CD4-positive, alpha-beta T cell (primary cell): ENCODE measurements at regions not wholly inside any gene's neighbourhood (a gene's known extent, or its start where the extent isn't known, plus 50 kb on each side); places are given as distances from the start of the nearest gene placed in this dataset.

Experiments used
- ATAC-seq: fragments of 200-7000 bp; cut with Tn5 transposase; one replicate; pipeline ENCODE4 v1.10.0; 2022; ENCODE audit warnings: mild to moderate bottlenecking; ENCODE audit not compliant: poor library complexity
- CTCF ChIA-PET: fragments of 350-600 bp; sonication (Branson Sonifier 250); formaldehyde crosslinking; loops from one replicate; lab custom pipeline; 2021; ENCODE audit warnings: antibody characterized with exemption, inconsistent platforms; lab: Charles Lee
- POLR2A ChIA-PET: fragments of 350-600 bp; sonication (Branson Sonifier 250); formaldehyde crosslinking; loops from one replicate; lab custom pipeline; 2021; ENCODE audit warnings: antibody characterized with exemption, inconsistent platforms; lab: Charles Lee
- DNase-seq, 14 experiments: peaks; one replicate each; pipeline ENCODE4 v3.0.0-alpha.2; 2013 to 2020; ENCODE audit warnings: mixed read lengths in 2 of 14
- H3K27ac ChIP-seq, 2 donors: one replicate each; pipeline versions ENCODE4 v1.5.1 to v1.7.0; 2013; ENCODE audit warnings: low read length in 2 of 2, low read depth in 1 of 2, mild to moderate bottlenecking in 1 of 2
- H3K27me3 ChIP-seq, 2 experiments: 1 replicate in 1 of 2; 2 replicates in 1 of 2; pipeline versions ENCODE4 v1.6.1 to v1.7.0; 2013; ENCODE audit warnings: low read length in 2 of 2, control low read depth in 1 of 2, mild to moderate bottlenecking in 1 of 2, moderate library complexity in 1 of 2; ENCODE audit not compliant: insufficient read depth in 2 of 2, control insufficient read depth in 1 of 2
- H3K36me3 ChIP-seq: one replicate; pipeline ENCODE4 v1.6.1; 2013; ENCODE audit warnings: low read length, control low read depth; ENCODE audit not compliant: insufficient read depth
- H3K4me1 ChIP-seq: one replicate; pipeline ENCODE4 v1.6.1; 2013; ENCODE audit warnings: low read length, control low read depth; ENCODE audit not compliant: insufficient read depth
- H3K4me3 ChIP-seq: one replicate; pipeline ENCODE4 v1.5.1; 2013; ENCODE audit warnings: mild to moderate bottlenecking, low read length, moderate library complexity
- H3K9me3 ChIP-seq, 2 experiments: 1 replicate in 1 of 2; 2 replicates in 1 of 2; pipeline versions ENCODE4 v1.6.1 to v1.7.0; 2013; ENCODE audit warnings: low read length in 2 of 2, mild to moderate bottlenecking in 2 of 2, control low read depth in 1 of 2, moderate library complexity in 1 of 2; ENCODE audit not compliant: control insufficient read depth in 1 of 2, insufficient read depth in 1 of 2
- H3K27ac Mint-ChIP-seq: one replicate; pipeline ENCODE4 v1.8.0; 2020; ENCODE audit warnings: mixed read lengths
- H3K27me3 Mint-ChIP-seq: one replicate; pipeline ENCODE4 v1.8.0; 2021; ENCODE audit warnings: mixed read lengths
- H3K36me3 Mint-ChIP-seq: one replicate; pipeline ENCODE4 v1.8.0; 2021; ENCODE audit warnings: low read depth, mixed read lengths
- H3K4me1 Mint-ChIP-seq: one replicate; pipeline ENCODE4 v1.8.0; 2021; ENCODE audit warnings: low read depth, mixed read lengths
- H3K4me3 Mint-ChIP-seq: one replicate; pipeline ENCODE4 v1.8.0; 2020; ENCODE audit warnings: mild to moderate bottlenecking, mixed read lengths
- H3K9me3 Mint-ChIP-seq: one replicate; pipeline ENCODE4 v1.8.0; 2020; ENCODE audit warnings: mixed read lengths
- intact Hi-C, 2 experiments: fragments of 100-400 bp; cut with DNase I in 1 of 2; cut with micrococcal nuclease in 1 of 2; formaldehyde crosslinking; loops; one replicate each; pipeline versions ENCODE4 v1.15.1 to v1.9.0; 2023 to 2025; cut with DNase I, micrococcal nuclease
- TF ChIP-seq, protein P1 (sequence below): fragments of 200-600 bp; IDR thresholded peaks from one replicate; pipeline ENCODE4 v1.8.0; 2022; ENCODE audit warnings: antibody characterized with exemption, mild to moderate bottlenecking

DNA sequence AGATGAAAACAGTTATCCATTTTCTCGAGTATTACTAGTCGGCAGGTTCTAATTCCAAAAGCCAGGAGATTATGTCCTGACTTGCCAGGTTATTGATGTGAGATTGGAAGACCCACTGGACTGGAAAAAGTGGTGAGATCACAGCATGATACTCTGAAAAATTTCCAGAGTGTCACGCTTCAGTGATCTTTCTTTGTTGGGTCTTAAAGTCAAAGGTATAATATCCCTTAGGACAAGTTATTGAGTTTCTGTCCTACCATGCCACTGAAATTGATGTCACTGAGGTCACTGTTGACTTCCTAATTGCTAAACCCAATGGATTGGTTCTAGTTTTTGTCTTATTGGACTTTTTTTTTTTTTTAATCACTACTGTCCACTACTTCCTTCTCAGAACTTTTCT lies 104.5 kb upstream of the GRAMD1B start:
- Histone ChIP-seq H3K4me1 (no peaks in the 10 kb centered on the region), H3K36me3 (no peaks in the 10 kb centered on the region), H3K9me3 (no peaks in the 10 kb centered on the region), H3K27ac (no peak overlapping the region), H3K4me3 (no peak overlapping the region), H3K27me3 (peaks cover 0 to 2% of the 10 kb centered on the region in 2 experiments)
- no peaks in the 10 kb centered on the region for H3K36me3 Mint-ChIP-seq
- H3K4me3 Mint-ChIP-seq, result no peak overlapping the region
- POLR2A ChIA-PET, result no interaction called here
- no peak for DNase-seq
- intact Hi-C loops, result no loop called here
- ATAC-seq, result no peak
- H3K27ac Mint-ChIP-seq, result no peak overlapping the region
- CTCF ChIA-PET, result no interaction called here
- peaks cover 4% of the 10 kb centered on the region for H3K27me3 Mint-ChIP-seq
- TF ChIP-seq, protein P1, sequence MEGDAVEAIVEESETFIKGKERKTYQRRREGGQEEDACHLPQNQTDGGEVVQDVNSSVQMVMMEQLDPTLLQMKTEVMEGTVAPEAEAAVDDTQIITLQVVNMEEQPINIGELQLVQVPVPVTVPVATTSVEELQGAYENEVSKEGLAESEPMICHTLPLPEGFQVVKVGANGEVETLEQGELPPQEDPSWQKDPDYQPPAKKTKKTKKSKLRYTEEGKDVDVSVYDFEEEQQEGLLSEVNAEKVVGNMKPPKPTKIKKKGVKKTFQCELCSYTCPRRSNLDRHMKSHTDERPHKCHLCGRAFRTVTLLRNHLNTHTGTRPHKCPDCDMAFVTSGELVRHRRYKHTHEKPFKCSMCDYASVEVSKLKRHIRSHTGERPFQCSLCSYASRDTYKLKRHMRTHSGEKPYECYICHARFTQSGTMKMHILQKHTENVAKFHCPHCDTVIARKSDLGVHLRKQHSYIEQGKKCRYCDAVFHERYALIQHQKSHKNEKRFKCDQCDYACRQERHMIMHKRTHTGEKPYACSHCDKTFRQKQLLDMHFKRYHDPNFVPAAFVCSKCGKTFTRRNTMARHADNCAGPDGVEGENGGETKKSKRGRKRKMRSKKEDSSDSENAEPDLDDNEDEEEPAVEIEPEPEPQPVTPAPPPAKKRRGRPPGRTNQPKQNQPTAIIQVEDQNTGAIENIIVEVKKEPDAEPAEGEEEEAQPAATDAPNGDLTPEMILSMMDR, result no peak
- no peaks in the 10 kb centered on the region for H3K9me3 Mint-ChIP-seq
- H3K4me1 Mint-ChIP-seq, result no peaks in the 10 kb centered on the region

DNA sequence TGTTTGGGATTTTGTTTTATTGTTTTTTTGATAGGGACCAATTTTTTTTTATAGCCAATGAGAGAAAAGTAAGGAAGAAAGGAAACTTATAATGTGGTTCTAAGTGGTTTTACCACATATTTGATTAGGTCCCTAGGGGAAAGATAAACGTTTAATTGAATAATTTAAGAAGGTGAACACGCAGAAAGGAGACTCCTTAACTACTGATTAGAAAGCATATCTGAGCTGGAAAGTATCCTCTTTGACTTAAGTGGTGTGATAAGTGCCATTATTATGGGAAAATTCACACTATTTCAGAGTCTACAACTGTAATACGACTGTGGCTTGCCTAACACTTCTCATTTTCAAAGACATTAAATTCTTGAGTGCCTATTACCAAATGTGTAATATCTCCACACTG lies 106.5 kb upstream of the GRAMD1B start:
- Mint-ChIP-seq H3K27me3 (peaks cover 4% of the 10 kb centered on the region), H3K9me3 (no peaks in the 10 kb centered on the region), H3K4me1 (no peaks in the 10 kb centered on the region), H3K36me3 (no peaks in the 10 kb centered on the region), H3K4me3 (no peak overlapping the region), H3K27ac (no peak overlapping the region)
- no peak for DNase-seq
- ATAC-seq, result no peak
- TF ChIP-seq, protein P1, result no peak
- no peak overlapping the region for H3K4me3 ChIP-seq
- no peaks in the 10 kb centered on the region for H3K36me3 ChIP-seq
- ChIA-PET CTCF (no interaction called here), POLR2A (no interaction called here)
- no peaks in the 10 kb centered on the region for H3K9me3 ChIP-seq
- no peaks in the 10 kb centered on the region for H3K4me1 ChIP-seq
- H3K27ac ChIP-seq, result no peak overlapping the region
- intact Hi-C loops, result no loop called here
- H3K27me3 ChIP-seq, result peaks cover 0 to 2% of the 10 kb centered on the region in 2 experiments

DNA sequence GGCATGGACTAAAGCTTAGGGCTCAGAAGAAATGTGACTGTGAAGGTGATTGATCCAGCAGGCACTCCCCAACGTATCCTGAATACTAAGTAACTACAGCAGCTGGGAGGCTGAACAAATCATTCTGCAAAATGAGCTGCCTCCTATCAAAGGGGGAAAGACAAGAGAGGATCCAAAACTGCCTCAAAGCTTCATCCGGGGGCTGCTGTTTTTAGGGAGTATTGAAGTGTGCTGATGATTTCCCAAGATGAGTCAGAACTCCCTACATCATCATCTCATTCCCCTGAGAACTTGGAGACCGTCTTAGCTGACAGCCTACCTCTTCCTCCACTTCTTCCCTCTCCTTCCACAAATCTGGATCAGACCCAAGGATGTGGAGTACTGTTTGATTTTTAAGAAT lies 108.4 kb upstream of the GRAMD1B start:
- H3K9me3 ChIP-seq, result no peaks in the 10 kb centered on the region
- no peak overlapping the region for H3K27ac Mint-ChIP-seq
- H3K9me3 Mint-ChIP-seq, result no peaks in the 10 kb centered on the region
- H3K36me3 ChIP-seq, result no peaks in the 10 kb centered on the region
- no peaks in the 10 kb centered on the region for H3K4me1 ChIP-seq
- intact Hi-C loops, result no loop called here
- no peak for ATAC-seq
- H3K27me3 ChIP-seq, result peaks cover 0 to 2% of the 10 kb centered on the region in 2 experiments
- H3K4me3 Mint-ChIP-seq, result no peak overlapping the region
- ChIA-PET CTCF (no interaction called here), POLR2A (no interaction called here)
- H3K36me3 Mint-ChIP-seq, result no peaks in the 10 kb centered on the region
- H3K4me3 ChIP-seq, result no peak overlapping the region
- H3K4me1 Mint-ChIP-seq, result no peaks in the 10 kb centered on the region
- H3K27me3 Mint-ChIP-seq, result peaks cover 4% of the 10 kb centered on the region
- H3K27ac ChIP-seq, result no peak overlapping the region
- no peak for DNase-seq
- TF ChIP-seq, protein P1, result no peak
